SIG-M5 treated with dmso at 0.1 percent for 504 hours (cell line): ENCODE measurements at regions not wholly inside any gene's neighbourhood (a gene's known extent, or its start where the extent isn't known, plus 50 kb on each side); places are given as distances from the start of the nearest gene placed in this dataset.

Source experiments
- DNase-seq: peaks from one replicate; lab custom pipeline; 2025; ENCODE audit not compliant: unreplicated experiment; lab: John Stamatoyannopoulos, UW

DNA sequence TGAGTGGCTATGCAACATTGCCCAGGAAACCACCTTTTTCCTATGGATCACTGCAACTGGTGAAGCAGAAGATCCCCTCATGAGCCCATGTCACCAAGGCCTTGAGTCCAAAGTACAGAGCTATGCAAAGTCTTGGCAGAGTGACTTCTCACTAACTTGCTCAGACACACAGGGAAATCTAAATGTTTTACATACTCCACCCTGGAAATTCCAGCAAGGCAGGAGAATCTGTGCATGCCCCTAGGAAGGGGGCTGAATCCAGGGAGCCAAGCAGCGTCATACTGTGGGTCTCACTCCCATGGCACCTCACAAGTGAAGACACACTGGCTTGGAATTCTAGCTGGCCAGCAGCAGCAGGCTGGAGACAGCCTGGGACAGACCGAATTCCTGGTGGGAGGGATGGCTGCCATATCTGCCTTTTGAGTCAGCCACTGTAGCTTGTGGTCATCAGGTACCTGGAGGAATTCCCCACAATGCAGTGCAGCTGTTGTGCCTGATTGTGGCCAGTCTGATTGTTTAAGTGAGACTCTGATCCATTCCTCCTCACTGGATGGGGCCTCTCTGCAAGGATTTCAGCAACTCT is 1817.4 kb downstream of the SUCLG1 start:
- no peak for DNase-seq

DNA sequence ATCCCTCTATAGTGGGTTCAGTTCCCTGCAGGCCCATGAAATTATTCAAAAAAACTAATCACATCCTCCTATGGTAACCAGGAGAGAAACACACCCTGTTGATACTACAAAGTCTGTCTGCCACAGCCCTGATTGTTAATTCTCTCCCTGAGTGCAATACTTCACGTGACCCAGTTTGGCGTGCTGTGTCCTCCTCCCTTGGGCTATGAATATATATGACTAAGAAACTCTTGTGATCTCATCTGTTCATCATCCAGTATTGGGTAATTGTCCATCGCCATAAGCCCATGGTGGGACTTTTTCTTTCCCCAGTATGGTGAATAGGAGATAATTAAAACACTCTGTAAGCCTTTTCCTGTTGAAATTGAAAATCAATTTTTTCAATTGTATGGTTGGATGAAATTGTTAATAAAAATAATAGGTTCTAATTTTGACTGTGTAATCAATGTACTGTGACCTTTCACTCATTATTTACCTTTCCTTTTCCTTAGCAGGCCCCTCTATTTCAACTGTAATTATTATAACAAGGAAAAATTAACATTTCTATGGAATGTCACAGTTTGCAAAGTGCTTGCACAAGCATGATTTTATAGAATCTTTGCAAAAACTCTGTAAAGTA is 1822.6 kb downstream of the SUCLG1 start:
- DNase-seq = no peak

DNA sequence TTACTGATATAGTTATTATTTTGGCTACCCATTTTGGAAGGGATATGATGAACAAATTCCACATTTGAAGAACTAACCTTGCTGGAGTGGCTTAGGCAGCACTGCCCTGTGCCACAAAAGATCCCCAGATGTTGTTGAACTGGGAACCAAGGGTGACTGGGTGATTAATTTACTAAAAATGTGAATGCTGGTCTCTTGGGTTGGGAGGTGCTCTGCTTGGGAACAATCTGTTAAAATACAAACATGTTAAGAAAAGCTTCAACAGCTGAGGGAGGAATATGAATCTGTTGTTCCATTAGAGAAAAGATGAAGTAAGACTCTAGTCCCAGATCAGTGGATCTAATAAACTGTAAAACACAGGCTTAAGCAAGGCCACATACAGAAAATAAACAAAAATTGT is 1860.1 kb downstream of the SUCLG1 start:
- no peak for DNase-seq

DNA sequence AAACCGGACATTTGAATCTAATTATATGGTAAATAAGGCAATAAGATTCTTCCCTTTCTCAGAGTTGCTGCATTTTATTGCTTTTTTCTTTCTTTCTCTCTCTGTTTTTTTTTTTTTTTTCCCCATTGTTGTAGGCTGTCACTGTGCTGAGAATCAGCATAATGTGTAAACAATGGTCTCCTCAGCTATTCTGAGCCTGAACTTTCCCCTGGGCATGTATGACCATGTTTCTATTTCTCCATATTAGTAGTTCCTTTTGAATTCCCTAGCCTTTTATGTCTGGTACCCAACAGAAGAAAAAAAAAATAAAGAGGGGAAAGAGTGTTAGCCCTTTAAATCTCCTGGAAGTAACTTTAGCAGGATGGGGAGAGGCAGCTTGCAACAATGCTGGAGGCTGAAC is 1862.5 kb downstream of the SUCLG1 start:
- DNase-seq = no peak

- no peak for DNase-seq
Measured at GRCh38 chr2:82591718-82592117, 1867.4 kb downstream of the SUCLG1 start.

- DNase-seq = no peak
Measured at GRCh38 chr2:82576656-82577055, 1882.4 kb downstream of the SUCLG1 start.

GRCh38 chr2:82539280-82539621 is 1919.8 kb downstream of the SUCLG1 start:
- no peak for DNase-seq

- no peak for DNase-seq
Measured at GRCh38 chr2:82538590-82539279, 1920.3 kb downstream of the SUCLG1 start.

- no peak for DNase-seq
Measured at GRCh38 chr2:82528288-82528687, 1930.8 kb downstream of the SUCLG1 start.

DNA sequence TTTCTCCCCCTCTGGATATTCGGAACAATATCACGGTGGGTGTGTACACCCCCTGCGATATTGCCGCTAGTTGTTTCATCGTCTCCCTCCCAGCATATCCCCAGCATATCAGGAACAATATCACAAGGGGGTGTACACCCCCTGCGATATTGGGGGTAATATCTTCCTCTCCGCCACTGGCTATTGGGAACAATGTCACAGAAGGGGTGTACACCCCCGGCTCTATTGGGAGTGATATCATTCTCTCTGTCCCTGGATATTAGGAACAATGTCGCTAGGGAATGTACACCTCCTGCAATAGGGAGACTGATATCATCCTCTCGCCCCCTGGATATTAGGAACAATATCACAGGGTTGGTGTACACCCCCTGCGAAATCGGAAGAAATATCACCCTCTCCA is 1932.0 kb downstream of the SUCLG1 start:
- no peak for DNase-seq

DNA sequence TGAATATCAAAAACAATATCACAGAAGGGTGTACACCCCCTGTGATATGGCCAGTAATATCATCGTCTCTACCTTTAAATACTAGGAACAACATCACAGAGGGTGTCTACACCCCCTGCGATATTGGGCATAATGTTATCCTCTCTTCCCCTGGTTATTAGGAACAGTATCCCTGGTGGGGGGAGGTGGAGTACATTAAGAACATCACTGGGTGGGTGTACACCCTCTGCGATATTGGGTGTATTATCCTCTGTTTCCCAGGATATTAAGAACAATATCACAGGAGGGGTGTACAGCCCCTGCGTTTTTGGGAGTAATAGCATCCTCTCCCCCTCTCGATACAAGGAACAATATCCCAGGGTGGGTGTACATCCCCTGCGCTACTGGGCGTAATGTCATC is 1932.8 kb downstream of the SUCLG1 start:
- DNase-seq = no peak

GRCh38 chr2:82525744-82526143 is 1933.3 kb downstream of the SUCLG1 start:
- no peak for DNase-seq

GRCh38 chr2:82524826-82525225 is 1934.3 kb downstream of the SUCLG1 start:
- no peak for DNase-seq

DNA sequence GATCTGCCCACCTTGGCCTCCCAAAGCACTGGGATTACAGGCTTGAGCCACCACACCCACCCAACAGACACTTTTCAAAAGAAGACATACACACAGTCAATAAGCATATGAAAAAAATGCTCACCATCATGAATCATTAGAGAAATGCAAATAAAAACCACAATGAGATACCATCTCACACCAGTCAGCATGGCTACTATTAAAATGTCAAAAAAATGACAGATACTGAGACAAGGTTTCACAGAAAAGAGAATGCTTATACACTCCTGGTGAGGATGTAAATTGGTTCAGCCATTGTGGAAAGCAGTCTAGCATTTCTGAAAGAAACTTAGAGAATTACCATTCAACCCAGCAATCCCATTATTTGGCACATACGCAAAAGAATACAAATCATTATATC is 1947.2 kb downstream of the SUCLG1 start:
- no peak for DNase-seq

GRCh38 chr2:82508702-82509101 is 1950.4 kb downstream of the SUCLG1 start:
- DNase-seq = no peak

- DNase-seq = no peak
Measured at GRCh38 chr2:82507657-82508056, 1951.4 kb downstream of the SUCLG1 start.

DNA sequence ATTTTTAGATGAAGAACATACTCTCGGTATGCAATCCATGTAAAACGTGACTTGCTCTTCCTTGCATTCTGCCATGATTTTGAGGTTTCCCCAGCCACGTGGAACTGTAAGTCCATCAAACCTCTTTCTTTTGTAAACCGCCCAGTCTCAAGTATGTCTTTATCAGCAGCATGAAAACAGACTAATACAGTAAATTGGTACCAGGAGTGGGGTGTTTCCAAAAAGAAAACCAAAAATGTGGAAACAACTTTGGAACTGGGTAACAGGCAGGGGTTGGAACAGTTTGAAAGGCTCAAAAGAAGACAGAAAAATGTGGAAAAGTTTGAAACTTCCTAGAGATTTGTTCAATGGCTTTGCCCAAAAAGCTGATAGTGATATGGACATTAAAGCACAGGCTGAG is 1957.9 kb downstream of the SUCLG1 start:
- DNase-seq = no peak

GRCh38 chr2:82498777-82499443 is 1960.2 kb downstream of the SUCLG1 start:
- no peak for DNase-seq

- DNase-seq = no peak
Measured at GRCh38 chr2:82494739-82495138, 1964.3 kb downstream of the SUCLG1 start.

- DNase-seq = no peak
Measured at GRCh38 chr2:82491591-82491990, 1967.5 kb downstream of the SUCLG1 start.

- DNase-seq = no peak
Measured at GRCh38 chr2:82487354-82487753, 1971.7 kb downstream of the SUCLG1 start.

DNA sequence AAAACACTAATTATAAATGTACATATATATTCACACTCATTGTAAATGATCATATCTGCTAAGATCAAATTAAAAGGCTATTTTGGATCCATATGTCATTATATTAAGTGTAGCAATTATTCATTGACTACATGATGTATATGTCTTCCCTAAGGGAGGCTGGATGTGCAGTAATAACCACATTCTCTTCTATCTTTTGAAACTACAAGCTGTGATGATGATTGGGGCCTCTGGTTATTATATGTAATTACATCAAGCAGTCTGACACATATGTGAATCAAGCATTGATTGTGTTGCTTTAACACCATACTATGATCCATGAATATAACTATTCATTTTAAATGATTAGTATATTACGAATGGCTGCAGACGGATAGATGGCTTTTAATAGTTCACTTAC is 1973.4 kb downstream of the SUCLG1 start:
- no peak for DNase-seq
